ENCODE measurements at regions not wholly inside any gene's neighbourhood (a gene's known extent, or its start where the extent isn't known, plus 50 kb on each side); places are given as distances from the start of the nearest gene placed in this dataset.
"Not testable (repeated sequence)": the region's sequence is repeated elsewhere in the genome, so short reads cannot be mapped to it uniquely, and the experiment has no call there.

- no peaks in the 10 kb centered on the region for H3K79me2 ChIP-seq
- H3K4me2 ChIP-seq (ENCODE audit: low read length), result no peak overlapping the region
- H3K27me3 ChIP-seq (ENCODE audit: control insufficient read depth, insufficient read depth, low read length), result no peaks in the 10 kb centered on the region
- H3K9ac ChIP-seq, result no peak overlapping the region
- no peaks in the 10 kb centered on the region for H3K36me3 ChIP-seq (ENCODE audit: control insufficient read depth, insufficient read depth, low read length)
- H3K4me3 ChIP-seq (ENCODE audit: low read depth, low read length), result no peak overlapping the region
- H2AFZ ChIP-seq, result no peak overlapping the region
- no peak for TF ChIP-seq CTCF (IDR thresholded peaks at IDR 0.05)
- no peak overlapping the region for H3K27ac ChIP-seq
- H3K4me1 ChIP-seq, result no peaks in the 10 kb centered on the region
- H3K9me3 ChIP-seq (ENCODE audit: control insufficient read depth, low read length), result no peaks in the 10 kb centered on the region
These were observed 377.1 kb upstream of the SFSWAP start for GRCh38 chr12:131333621-131334440.

GRCh38 chr12:131334835-131335234, 376.1 kb upstream of the SFSWAP start:
- Histone ChIP-seq H3K4me2 (ENCODE audit: low read length) (no peak overlapping the region), H3K4me1 (no peaks in the 10 kb centered on the region), H3K79me2 (no peaks in the 10 kb centered on the region), H3K9me3 (ENCODE audit: control insufficient read depth, low read length) (no peaks in the 10 kb centered on the region), H3K27ac (no peak overlapping the region), H3K4me3 (ENCODE audit: low read depth, low read length) (no peak overlapping the region), H2AFZ (no peak overlapping the region), H3K27me3 (ENCODE audit: control insufficient read depth, insufficient read depth, low read length) (no peaks in the 10 kb centered on the region), H3K36me3 (ENCODE audit: control insufficient read depth, insufficient read depth, low read length) (no peaks in the 10 kb centered on the region), H3K9ac (no peak overlapping the region)
- no peak for TF ChIP-seq CTCF (IDR thresholded peaks at IDR 0.05)

- H3K27ac ChIP-seq, result no peak overlapping the region
- H2AFZ ChIP-seq, result no peak overlapping the region
- no peak overlapping the region for H3K4me2 ChIP-seq (ENCODE audit: low read length)
- TF ChIP-seq CTCF (IDR thresholded peaks at IDR 0.05), result no peak
- no peak overlapping the region for H3K4me3 ChIP-seq (ENCODE audit: low read depth, low read length)
- H3K9me3 ChIP-seq (ENCODE audit: control insufficient read depth, low read length), result no peaks in the 10 kb centered on the region
- no peaks in the 10 kb centered on the region for H3K36me3 ChIP-seq (ENCODE audit: control insufficient read depth, insufficient read depth, low read length)
- H3K4me1 ChIP-seq, result no peaks in the 10 kb centered on the region
- H3K27me3 ChIP-seq (ENCODE audit: control insufficient read depth, insufficient read depth, low read length), result no peaks in the 10 kb centered on the region
- H3K79me2 ChIP-seq, result no peaks in the 10 kb centered on the region
- H3K9ac ChIP-seq, result no peak overlapping the region
These were observed 375.4 kb upstream of the SFSWAP start for GRCh38 chr12:131335456-131335855.

GRCh38 chr12:131337861-131338260, 373.0 kb upstream of the SFSWAP start:
- H3K9ac ChIP-seq; H3K4me2 ChIP-seq (ENCODE audit: low read length); H3K27me3 ChIP-seq (ENCODE audit: control insufficient read depth, insufficient read depth, low read length); H3K79me2 ChIP-seq; H3K36me3 ChIP-seq (ENCODE audit: control insufficient read depth, insufficient read depth, low read length); H3K27ac ChIP-seq; H2AFZ ChIP-seq; H3K9me3 ChIP-seq (ENCODE audit: control insufficient read depth, low read length); H3K4me1 ChIP-seq; H3K4me3 ChIP-seq (ENCODE audit: low read depth, low read length): not testable (repeated sequence)

GRCh38 chr12:131340616-131341210, 370.2 kb upstream of the SFSWAP start:
- Histone ChIP-seq H3K4me3 (ENCODE audit: low read depth, low read length) (no peak overlapping the region), H3K27ac (no peak overlapping the region), H3K9me3 (ENCODE audit: control insufficient read depth, low read length) (no peaks in the 10 kb centered on the region)

GRCh38 chr12:131341608-131342007, 369.3 kb upstream of the SFSWAP start:
- not testable (repeated sequence) for H3K4me3 ChIP-seq (ENCODE audit: low read depth, low read length)

More at GRCh38 chr12:131340616-131341210, 370.2 kb upstream of the SFSWAP start:
- no peaks in the 10 kb centered on the region for H3K36me3 ChIP-seq (ENCODE audit: control insufficient read depth, insufficient read depth, low read length)
- no peaks in the 10 kb centered on the region for H3K4me1 ChIP-seq
- H3K79me2 ChIP-seq, result no peaks in the 10 kb centered on the region
- no peak overlapping the region for H2AFZ ChIP-seq
- no peak overlapping the region for H3K4me2 ChIP-seq (ENCODE audit: low read length)
- H3K9ac ChIP-seq, result no peak overlapping the region
- no peak for TF ChIP-seq CTCF (IDR thresholded peaks at IDR 0.05)
- no peaks in the 10 kb centered on the region for H3K27me3 ChIP-seq (ENCODE audit: control insufficient read depth, insufficient read depth, low read length)

GRCh38 chr12:131343436-131343835, 367.5 kb upstream of the SFSWAP start:
- H3K27me3 ChIP-seq (ENCODE audit: control insufficient read depth, insufficient read depth, low read length); H3K36me3 ChIP-seq (ENCODE audit: control insufficient read depth, insufficient read depth, low read length); H3K9ac ChIP-seq; H3K4me3 ChIP-seq (ENCODE audit: low read depth, low read length); H3K4me1 ChIP-seq; H2AFZ ChIP-seq; H3K9me3 ChIP-seq (ENCODE audit: control insufficient read depth, low read length); H3K79me2 ChIP-seq; H3K27ac ChIP-seq; H3K4me2 ChIP-seq (ENCODE audit: low read length): not testable (repeated sequence)

More at GRCh38 chr12:131341608-131342007, 369.3 kb upstream of the SFSWAP start:
- not testable (repeated sequence) for H3K9ac ChIP-seq; H3K4me2 ChIP-seq (ENCODE audit: low read length); H2AFZ ChIP-seq; H3K27ac ChIP-seq; H3K9me3 ChIP-seq (ENCODE audit: control insufficient read depth, low read length); H3K4me1 ChIP-seq; H3K27me3 ChIP-seq (ENCODE audit: control insufficient read depth, insufficient read depth, low read length); H3K36me3 ChIP-seq (ENCODE audit: control insufficient read depth, insufficient read depth, low read length); H3K79me2 ChIP-seq

All from parathyroid adenoma (tissue), 2 donors.